ENCODE measurements at regions not wholly inside any gene's neighbourhood (a gene's known extent, or its start where the extent isn't known, plus 50 kb on each side); places are given as distances from the start of the nearest gene placed in this dataset.

GRCh38 chr3:104831071-104831470 lies 535.6 kb upstream of the ALCAM start:
- TF ChIP-seq CTCF (optimal IDR thresholded peaks at IDR 0.05 in 1 of 3, IDR thresholded peaks at IDR 0.05 in 1 of 3, conservative IDR thresholded peaks at IDR 0.05 in 1 of 3; ENCODE audit: extremely low read depth in 1 of 3, insufficient read depth in 2 of 3, low read length in 3 of 3), result no peak
- no peak for TF ChIP-seq EZH2 (IDR thresholded peaks at IDR 0.05; ENCODE audit: low read length)
